Esophagus squamous epithelium (tissue), 5 donors: ENCODE measurements at regions not wholly inside any gene's neighbourhood (a gene's known extent, or its start where the extent isn't known, plus 50 kb on each side); places are given as distances from the start of the nearest gene placed in this dataset.

Experiments used
- DNase-seq: peaks from one replicate; lab custom pipeline; 2025; lab: John Stamatoyannopoulos, UW
- H3K27ac ChIP-seq, 4 donors: fragments of 200-600 bp; sonication (generic); one replicate each; pipeline ENCODE4 v1.5.1; 2016 to 2019; ENCODE audit warnings: mild to moderate bottlenecking in 1 of 4
- H3K27me3 ChIP-seq, 4 donors: fragments of 200-600 bp; sonication (generic); 1 replicate in 3 of 4; 2 replicates in 1 of 4; pipeline versions ENCODE4 v1.5.1 to v1.6.0; 2017 to 2021; ENCODE audit warnings: antibody characterized with exemption in 1 of 4
- H3K36me3 ChIP-seq, 3 donors: fragments of 200-600 bp; sonication (generic); one replicate each; pipeline ENCODE4 v1.5.1; 2016 to 2019
- H3K4me1 ChIP-seq, 3 donors: fragments of 200-600 bp; sonication (generic); one replicate each; pipeline ENCODE4 v1.5.1; 2017 to 2019
- H3K4me3 ChIP-seq, 4 donors: fragments of 200-600 bp; sonication (generic); 1 replicate in 3 of 4; 2 replicates in 1 of 4; pipeline ENCODE4 v1.5.1; 2016 to 2019; ENCODE audit warnings: mild to moderate bottlenecking in 2 of 4, moderate library complexity in 1 of 4
- H3K9me3 ChIP-seq, 3 donors: fragments of 200-600 bp; sonication (generic); one replicate each; pipeline ENCODE4 v1.5.1; 2016 to 2019
- POLR2A ChIP-seq, 4 donors: fragments of 450-650 bp; IDR thresholded peaks; one replicate each; pipeline ENCODE4 v1.6.1; 2017; ENCODE audit warnings: antibody characterized with exemption in 4 of 4, mild to moderate bottlenecking in 4 of 4, moderate library complexity in 3 of 4
- WGBS, 2 donors: methylation state at CpG; one replicate each; pipeline ENCODE4 v1.1.5; 2018; 5-methylcytosine and 5-hydroxymethylcytosine counted together
- intact Hi-C: fragments of 100-400 bp; cut with DNase I; formaldehyde crosslinking; loops from one replicate; pipeline ENCODE4 v1.15.0; 2022
- TF ChIP-seq, protein P1 (sequence below), 6 experiments: fragments of 450-650 bp in 4 of 6; fragments of 200-600 bp in 2 of 6; sonication (generic) in 2 of 6; IDR thresholded peaks; one replicate each; pipeline ENCODE4 v1.5.1; 2016 to 2019; ENCODE audit warnings: antibody characterized with exemption in 6 of 6, mild to moderate bottlenecking in 4 of 6, moderate library complexity in 4 of 6
- donor health status: DM: yes; HTN: yes; CAD: no.

DNA sequence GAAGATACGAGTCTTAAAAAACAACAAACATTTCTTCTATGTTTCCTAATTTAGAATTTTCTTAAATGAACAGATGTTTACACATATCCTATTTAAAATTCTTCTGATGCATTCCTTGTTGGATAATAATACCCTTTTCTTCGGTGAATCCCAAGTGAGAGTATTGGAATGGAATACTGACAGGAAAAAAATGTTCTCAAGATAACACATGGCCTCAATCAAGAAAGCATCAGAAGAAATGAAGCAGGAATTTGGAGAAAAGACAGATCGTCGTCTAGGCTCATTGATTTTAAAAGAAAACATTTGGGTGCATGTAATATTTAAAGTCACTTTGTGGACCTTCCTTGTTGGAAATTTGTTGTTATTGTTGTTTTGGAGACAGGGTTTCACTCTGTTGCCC is 196.9 kb upstream of the ANK2 start:
- H3K27ac ChIP-seq, result no peak overlapping the region
- H3K27me3 ChIP-seq, result no peaks in the 10 kb centered on the region
- H3K9me3 ChIP-seq, result no peaks in the 10 kb centered on the region
- intact Hi-C loops, result no loop called here
- no peak for DNase-seq
- 67 to 80% methylated on average over 4 of the region's 4 CpGs for WGBS, 2 donors
- peaks cover 3 to 33% (median 7%) of the 10 kb centered on the region in 3 donors for H3K4me1 ChIP-seq
- no peaks in the 10 kb centered on the region for H3K36me3 ChIP-seq
- TF ChIP-seq, protein P1, sequence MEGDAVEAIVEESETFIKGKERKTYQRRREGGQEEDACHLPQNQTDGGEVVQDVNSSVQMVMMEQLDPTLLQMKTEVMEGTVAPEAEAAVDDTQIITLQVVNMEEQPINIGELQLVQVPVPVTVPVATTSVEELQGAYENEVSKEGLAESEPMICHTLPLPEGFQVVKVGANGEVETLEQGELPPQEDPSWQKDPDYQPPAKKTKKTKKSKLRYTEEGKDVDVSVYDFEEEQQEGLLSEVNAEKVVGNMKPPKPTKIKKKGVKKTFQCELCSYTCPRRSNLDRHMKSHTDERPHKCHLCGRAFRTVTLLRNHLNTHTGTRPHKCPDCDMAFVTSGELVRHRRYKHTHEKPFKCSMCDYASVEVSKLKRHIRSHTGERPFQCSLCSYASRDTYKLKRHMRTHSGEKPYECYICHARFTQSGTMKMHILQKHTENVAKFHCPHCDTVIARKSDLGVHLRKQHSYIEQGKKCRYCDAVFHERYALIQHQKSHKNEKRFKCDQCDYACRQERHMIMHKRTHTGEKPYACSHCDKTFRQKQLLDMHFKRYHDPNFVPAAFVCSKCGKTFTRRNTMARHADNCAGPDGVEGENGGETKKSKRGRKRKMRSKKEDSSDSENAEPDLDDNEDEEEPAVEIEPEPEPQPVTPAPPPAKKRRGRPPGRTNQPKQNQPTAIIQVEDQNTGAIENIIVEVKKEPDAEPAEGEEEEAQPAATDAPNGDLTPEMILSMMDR (IDR thresholded peaks at IDR 0.05), result no peak
- H3K4me3 ChIP-seq, result no peak overlapping the region

DNA sequence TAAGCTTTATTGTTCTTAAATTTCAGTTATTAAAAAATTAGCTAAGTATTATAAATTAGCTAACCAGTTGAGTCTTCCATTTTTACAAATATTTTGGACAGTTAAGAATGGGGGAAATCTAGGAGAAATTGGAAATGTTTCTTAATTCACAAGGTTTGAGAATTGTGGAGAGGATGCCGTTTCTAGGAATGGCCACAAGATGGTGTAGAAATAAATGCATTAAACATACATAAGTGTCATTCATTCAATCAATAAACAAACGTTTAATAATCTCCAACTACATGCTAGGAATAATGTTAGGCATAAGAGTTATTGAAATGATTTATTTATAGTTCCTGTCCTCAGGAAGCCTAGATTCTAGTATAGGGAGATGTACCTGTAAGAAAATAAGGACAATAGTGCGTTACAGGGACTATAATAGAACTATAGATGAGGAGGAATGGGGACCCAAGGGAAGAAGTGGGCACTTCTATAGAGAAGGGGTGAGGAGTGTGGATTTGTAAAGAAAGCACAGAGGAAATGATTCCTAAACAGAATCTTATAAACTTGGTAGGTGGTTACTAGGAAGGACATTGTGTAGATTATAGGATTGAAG is 195.7 kb upstream of the ANK2 start:
- Histone ChIP-seq H3K36me3 (no peaks in the 10 kb centered on the region), H3K4me1 (peaks cover 3 to 24% (median 4%) of the 10 kb centered on the region in 3 donors), H3K9me3 (no peaks in the 10 kb centered on the region), H3K4me3 (no peak overlapping the region), H3K27me3 (no peaks in the 10 kb centered on the region), H3K27ac (no peak overlapping the region)
- intact Hi-C loops, result no loop called here
- no peak for DNase-seq
- WGBS, 2 donors, result 36 to 49% methylated on average over 3 of the region's 3 CpGs
- TF ChIP-seq, protein P1 (IDR thresholded peaks at IDR 0.05), result peak in 4 of 6 experiments; percentile 23 to 50 (median 32)
- TF ChIP-seq POLR2A (IDR thresholded peaks at IDR 0.05), result no peak

DNA sequence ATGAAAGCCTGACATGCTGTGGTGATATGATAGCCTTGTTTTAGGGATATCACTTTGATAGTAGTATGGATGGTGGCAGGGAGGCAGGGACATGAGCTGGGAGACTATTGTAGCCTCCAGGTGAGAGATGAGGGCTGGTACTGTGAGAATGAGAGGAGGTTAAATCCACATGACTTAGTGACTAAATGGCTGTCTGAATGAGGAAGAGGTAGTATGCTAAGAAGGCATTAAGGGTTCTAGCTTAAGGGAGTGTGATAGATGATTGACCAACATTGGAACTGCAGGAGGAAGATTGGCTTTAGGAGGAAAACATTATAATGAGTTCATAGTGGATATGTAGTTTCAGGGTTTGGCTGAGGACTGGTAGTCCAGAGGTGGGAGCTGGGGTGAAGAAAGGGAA is 195.0 kb upstream of the ANK2 start:
- DNase-seq, result no peak
- no peak overlapping the region for H3K4me3 ChIP-seq
- no peaks in the 10 kb centered on the region for H3K9me3 ChIP-seq
- H3K27ac ChIP-seq, result no peak overlapping the region
- no peaks in the 10 kb centered on the region for H3K36me3 ChIP-seq
- TF ChIP-seq, protein P1 (IDR thresholded peaks at IDR 0.05), result no peak
- no peak for TF ChIP-seq POLR2A (IDR thresholded peaks at IDR 0.05)
- no peaks in the 10 kb centered on the region for H3K27me3 ChIP-seq
- peaks cover 3 to 17% (median 4%) of the 10 kb centered on the region in 3 donors for H3K4me1 ChIP-seq
- intact Hi-C loops, result no loop called here

DNA sequence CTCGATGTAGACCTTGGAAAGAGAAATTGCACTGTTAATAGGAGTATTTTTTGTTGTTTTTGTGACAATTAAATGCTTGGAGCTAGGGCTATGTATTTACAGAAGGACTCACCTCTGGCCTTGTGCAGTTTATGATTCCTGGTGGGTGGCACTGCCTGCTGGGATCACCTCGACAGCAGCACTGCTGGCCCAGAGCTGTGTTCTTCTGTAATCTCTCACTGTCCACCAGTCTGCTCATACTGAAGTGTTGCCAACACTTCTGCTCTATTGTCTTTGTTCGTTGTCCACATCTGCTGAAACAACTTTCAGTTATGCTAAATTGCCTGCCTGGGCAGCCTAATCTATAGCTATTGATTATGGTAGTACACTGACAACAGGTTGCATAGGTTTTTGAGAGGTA is 194.4 kb upstream of the ANK2 start:
- no peak for DNase-seq
- H3K36me3 ChIP-seq, result no peaks in the 10 kb centered on the region
- intact Hi-C loops, result no loop called here
- no peak overlapping the region for H3K4me3 ChIP-seq
- no peaks in the 10 kb centered on the region for H3K27me3 ChIP-seq
- no peaks in the 10 kb centered on the region for H3K9me3 ChIP-seq
- H3K4me1 ChIP-seq, result peaks cover 3 to 14% (median 4%) of the 10 kb centered on the region in 3 donors
- no peak for TF ChIP-seq POLR2A (IDR thresholded peaks at IDR 0.05)
- TF ChIP-seq, protein P1 (IDR thresholded peaks at IDR 0.05), result no peak
- 55 to 62% methylated on average over 3 of the region's 3 CpGs for WGBS, 2 donors
- no peak overlapping the region for H3K27ac ChIP-seq

DNA sequence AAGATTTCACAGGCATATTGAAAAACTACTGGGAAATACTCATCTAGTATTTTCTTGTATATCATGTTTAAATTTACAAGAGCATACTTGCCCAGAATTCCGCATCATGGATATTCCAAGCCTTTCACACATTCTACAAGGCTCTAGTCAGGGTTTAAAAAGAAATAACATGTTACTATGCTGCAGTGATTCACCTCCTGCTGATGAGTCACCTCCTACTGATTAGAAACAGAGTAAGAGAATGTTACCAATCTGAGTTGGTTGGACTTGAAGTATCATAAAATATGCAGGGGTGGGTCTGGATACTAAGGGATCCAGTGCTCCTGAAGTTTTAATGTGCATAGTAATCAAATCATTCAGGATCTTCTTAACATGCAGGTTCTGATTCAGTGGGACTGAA is 192.0 kb upstream of the ANK2 start:
- H3K27ac ChIP-seq, result peak overlapping the region in 2 of 4 donors; percentile 28 to 31
- no peaks in the 10 kb centered on the region for H3K9me3 ChIP-seq
- no peaks in the 10 kb centered on the region for H3K36me3 ChIP-seq
- 11 to 29% methylated on average over 1 of the region's 1 CpG for WGBS, 2 donors
- H3K27me3 ChIP-seq, result no peaks in the 10 kb centered on the region
- intact Hi-C loops, result no loop called here
- DNase-seq, result no peak
- peaks cover 3 to 14% (median 4%) of the 10 kb centered on the region in 3 donors for H3K4me1 ChIP-seq
- no peak for TF ChIP-seq POLR2A (IDR thresholded peaks at IDR 0.05)
- H3K4me3 ChIP-seq, result no peak overlapping the region

DNA sequence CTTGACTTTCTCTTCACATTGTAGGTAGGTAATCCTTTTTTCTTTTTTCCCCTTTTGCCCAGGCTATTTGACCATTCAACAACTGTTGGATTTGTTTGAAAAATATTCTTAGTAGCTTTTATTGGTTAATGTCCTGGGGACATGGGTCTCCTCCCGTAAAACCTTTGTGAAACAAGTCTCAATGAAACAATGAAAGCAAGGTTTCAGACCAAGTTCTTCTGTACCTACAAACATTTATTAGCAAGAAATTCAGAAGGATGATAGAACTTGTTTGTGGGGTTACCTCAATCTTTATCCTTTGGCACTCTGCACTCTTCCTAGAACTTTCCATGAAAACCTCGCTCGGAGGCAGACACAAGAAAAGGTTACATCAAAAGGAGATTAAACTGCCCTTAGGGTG is 190.7 kb upstream of the ANK2 start:
- H3K4me1 ChIP-seq, result peaks cover 3 to 14% (median 4%) of the 10 kb centered on the region in 3 donors
- H3K36me3 ChIP-seq, result no peaks in the 10 kb centered on the region
- 76 to 80% methylated on average over 3 of the region's 3 CpGs for WGBS, 2 donors
- no peak for TF ChIP-seq POLR2A (IDR thresholded peaks at IDR 0.05)
- TF ChIP-seq, protein P1 (IDR thresholded peaks at IDR 0.05), result no peak
- no peak overlapping the region for H3K27ac ChIP-seq
- intact Hi-C loops, result no loop called here
- H3K27me3 ChIP-seq, result no peaks in the 10 kb centered on the region
- no peak for DNase-seq
- H3K4me3 ChIP-seq, result no peak overlapping the region
- no peaks in the 10 kb centered on the region for H3K9me3 ChIP-seq
